Uterus (tissue), 2 donors: ENCODE measurements at regions not wholly inside any gene's neighbourhood (a gene's known extent, or its start where the extent isn't known, plus 50 kb on each side); places are given as distances from the start of the nearest gene placed in this dataset.

Experiments used
- POLR2A ChIP-seq, 2 donors: fragments of 450-650 bp; IDR thresholded peaks; one replicate each; pipeline ENCODE4 v1.6.1; 2016; ENCODE audit warnings: antibody characterized with exemption in 2 of 2, mild to moderate bottlenecking in 1 of 2, moderate library complexity in 1 of 2
- TF ChIP-seq, protein P1 (sequence below), 4 experiments: fragments of 200-600 bp in 2 of 4; fragments of 450-650 bp in 2 of 4; sonication (generic) in 2 of 4; IDR thresholded peaks; one replicate each; pipeline ENCODE4 v1.5.1; 2016 to 2019; ENCODE audit warnings: antibody characterized with exemption in 4 of 4, mild to moderate bottlenecking in 2 of 4, moderate library complexity in 1 of 4

DNA sequence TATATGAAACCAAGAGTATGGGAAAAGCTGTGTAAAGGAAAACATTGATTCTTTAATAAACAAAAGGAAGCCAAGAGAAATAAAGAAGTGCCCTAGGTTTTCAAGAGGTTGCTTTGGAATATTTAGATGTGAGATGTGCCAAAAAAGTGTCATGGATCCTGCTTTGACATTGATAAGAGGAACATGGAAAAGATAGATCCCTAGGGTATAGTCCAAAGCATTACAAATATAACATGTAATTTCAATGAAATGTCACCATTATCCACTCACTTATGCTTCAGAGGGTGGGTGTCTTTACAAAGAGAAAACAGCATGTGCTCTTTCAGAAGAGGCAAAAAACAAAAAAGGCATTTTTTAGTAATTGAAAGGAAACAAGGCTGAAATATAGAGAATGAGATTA lies 1196.7 kb downstream of the EFNA5 start:
- TF ChIP-seq, protein P1, sequence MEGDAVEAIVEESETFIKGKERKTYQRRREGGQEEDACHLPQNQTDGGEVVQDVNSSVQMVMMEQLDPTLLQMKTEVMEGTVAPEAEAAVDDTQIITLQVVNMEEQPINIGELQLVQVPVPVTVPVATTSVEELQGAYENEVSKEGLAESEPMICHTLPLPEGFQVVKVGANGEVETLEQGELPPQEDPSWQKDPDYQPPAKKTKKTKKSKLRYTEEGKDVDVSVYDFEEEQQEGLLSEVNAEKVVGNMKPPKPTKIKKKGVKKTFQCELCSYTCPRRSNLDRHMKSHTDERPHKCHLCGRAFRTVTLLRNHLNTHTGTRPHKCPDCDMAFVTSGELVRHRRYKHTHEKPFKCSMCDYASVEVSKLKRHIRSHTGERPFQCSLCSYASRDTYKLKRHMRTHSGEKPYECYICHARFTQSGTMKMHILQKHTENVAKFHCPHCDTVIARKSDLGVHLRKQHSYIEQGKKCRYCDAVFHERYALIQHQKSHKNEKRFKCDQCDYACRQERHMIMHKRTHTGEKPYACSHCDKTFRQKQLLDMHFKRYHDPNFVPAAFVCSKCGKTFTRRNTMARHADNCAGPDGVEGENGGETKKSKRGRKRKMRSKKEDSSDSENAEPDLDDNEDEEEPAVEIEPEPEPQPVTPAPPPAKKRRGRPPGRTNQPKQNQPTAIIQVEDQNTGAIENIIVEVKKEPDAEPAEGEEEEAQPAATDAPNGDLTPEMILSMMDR (IDR thresholded peaks at IDR 0.05), result no peak
- TF ChIP-seq POLR2A (IDR thresholded peaks at IDR 0.05), result no peak
